Ovary (tissue), 7 donors: ENCODE measurements at regions not wholly inside any gene's neighbourhood (a gene's known extent, or its start where the extent isn't known, plus 50 kb on each side); places are given as distances from the start of the nearest gene placed in this dataset.
"Not testable (repeated sequence)": the region's sequence is repeated elsewhere in the genome, so short reads cannot be mapped to it uniquely, and the experiment has no call there.

Experiments used
- DNase-seq, 5 donors: peaks; one replicate each; pipeline ENCODE4 v3.0.0-alpha.2; 2019 to 2020
- H3K27ac ChIP-seq, 2 donors: fragments of 200-600 bp; one replicate each; pipeline versions ENCODE4 v1.5.1 to v1.8.0; 2019 to 2022
- H3K27me3 ChIP-seq: fragments of 200-600 bp; one replicate; pipeline ENCODE4 v1.8.0; 2022
- H3K36me3 ChIP-seq: fragments of 200-600 bp; sonication (generic); one replicate; pipeline ENCODE4 v1.5.1; 2019
- H3K4me1 ChIP-seq: one replicate; pipeline ENCODE4 v1.8.1; 2013; ENCODE audit warnings: mild to moderate bottlenecking, moderate library complexity; ENCODE audit not compliant: insufficient read depth
- H3K4me3 ChIP-seq: fragments of 200-600 bp; sonication (generic); one replicate; pipeline ENCODE4 v1.5.1; 2017
- H3K9me3 ChIP-seq, 2 donors: fragments of 200-600 bp in 1 of 2; sonication (generic) in 1 of 2; one replicate each; pipeline versions ENCODE4 v1.5.1 to v1.8.1; 2013 to 2019; ENCODE audit warnings: mild to moderate bottlenecking in 1 of 2, moderate library complexity in 1 of 2
- EP300 ChIP-seq: sonication (generic); formaldehyde crosslinking; IDR thresholded peaks from one replicate; pipeline ENCODE4 v1.6.1; 2017; ENCODE audit warnings: antibody characterized with exemption
- POLR2A ChIP-seq: fragments of 450-650 bp; IDR thresholded peaks from one replicate; pipeline ENCODE4 v1.6.1; 2017; ENCODE audit warnings: antibody characterized with exemption, mild to moderate bottlenecking, moderate library complexity
- WGBS, 3 donors: extraction: QIAGEN DNeasy Blood & Tissue Kit in 1 of 3; methylation state at CpG; one replicate each; pipeline versions ENCODE4 v1.1.5 to v1.1.7; 2013 to 2017; 5-methylcytosine and 5-hydroxymethylcytosine counted together
- intact Hi-C, 4 donors: fragments of 100-400 bp; cut with DNase I; formaldehyde crosslinking; loops; one replicate each; pipeline versions ENCODE4 v1.11.0 to v1.15.1; 2022 to 2023
- TF ChIP-seq, protein P1 (sequence below), 3 donors: fragments of 450-650 bp in 2 of 3; fragments of 200-600 bp in 1 of 3; IDR thresholded peaks; one replicate each; pipeline versions ENCODE4 v1.5.1 to v1.8.0; 2016 to 2022; ENCODE audit warnings: antibody characterized with exemption in 3 of 3, mild to moderate bottlenecking in 1 of 3
- donor health status: DM: no; HTN: no; CAD: no; lungs with moderate emphysema.
- donor health status: DM: no; HTN: no; CAD: no.
- donor health status: Bipolar disorder and iron deficiency.
- donor health status: DM: no; HTN: no; CAD: no.
- donor health status: DM: yes; HTN: yes; CAD: no.

DNA sequence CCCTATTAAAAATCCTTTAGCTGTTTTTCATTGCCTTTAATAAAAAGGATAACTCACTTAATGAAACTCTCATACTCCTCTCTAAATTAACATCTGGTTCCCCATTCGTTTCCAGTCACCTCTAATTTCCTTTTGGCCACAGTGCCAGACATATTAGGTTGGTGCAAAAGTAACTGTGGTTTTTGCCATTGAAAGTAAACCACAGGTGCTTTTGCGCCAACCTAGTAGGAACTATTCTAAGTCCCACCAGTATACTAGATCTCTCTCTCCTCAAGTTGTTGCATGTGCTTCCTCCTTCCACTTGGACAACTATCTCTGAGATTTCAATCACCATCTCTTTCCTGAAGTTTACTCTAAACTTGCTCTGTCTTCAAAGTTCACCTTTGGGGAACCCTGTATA lies 961.1 kb downstream of the TBC1D32 start:
- H3K36me3 ChIP-seq = no peaks in the 10 kb centered on the region
- no peak overlapping the region for H3K27ac ChIP-seq
- H3K9me3 ChIP-seq = no peaks in the 10 kb centered on the region
- no peaks in the 10 kb centered on the region for H3K4me1 ChIP-seq
- intact Hi-C loops = no loop called here
- no peak overlapping the region for H3K4me3 ChIP-seq
- H3K27me3 ChIP-seq = no peaks in the 10 kb centered on the region
- no peak for DNase-seq
- 58 to 78% (median 70%) methylated on average over 2 of the region's 2 CpGs for WGBS, 3 donors
- TF ChIP-seq EP300 (no peak), POLR2A (no peak)
- TF ChIP-seq, protein P1, sequence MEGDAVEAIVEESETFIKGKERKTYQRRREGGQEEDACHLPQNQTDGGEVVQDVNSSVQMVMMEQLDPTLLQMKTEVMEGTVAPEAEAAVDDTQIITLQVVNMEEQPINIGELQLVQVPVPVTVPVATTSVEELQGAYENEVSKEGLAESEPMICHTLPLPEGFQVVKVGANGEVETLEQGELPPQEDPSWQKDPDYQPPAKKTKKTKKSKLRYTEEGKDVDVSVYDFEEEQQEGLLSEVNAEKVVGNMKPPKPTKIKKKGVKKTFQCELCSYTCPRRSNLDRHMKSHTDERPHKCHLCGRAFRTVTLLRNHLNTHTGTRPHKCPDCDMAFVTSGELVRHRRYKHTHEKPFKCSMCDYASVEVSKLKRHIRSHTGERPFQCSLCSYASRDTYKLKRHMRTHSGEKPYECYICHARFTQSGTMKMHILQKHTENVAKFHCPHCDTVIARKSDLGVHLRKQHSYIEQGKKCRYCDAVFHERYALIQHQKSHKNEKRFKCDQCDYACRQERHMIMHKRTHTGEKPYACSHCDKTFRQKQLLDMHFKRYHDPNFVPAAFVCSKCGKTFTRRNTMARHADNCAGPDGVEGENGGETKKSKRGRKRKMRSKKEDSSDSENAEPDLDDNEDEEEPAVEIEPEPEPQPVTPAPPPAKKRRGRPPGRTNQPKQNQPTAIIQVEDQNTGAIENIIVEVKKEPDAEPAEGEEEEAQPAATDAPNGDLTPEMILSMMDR (IDR thresholded peaks at IDR 0.05) = no peak

DNA sequence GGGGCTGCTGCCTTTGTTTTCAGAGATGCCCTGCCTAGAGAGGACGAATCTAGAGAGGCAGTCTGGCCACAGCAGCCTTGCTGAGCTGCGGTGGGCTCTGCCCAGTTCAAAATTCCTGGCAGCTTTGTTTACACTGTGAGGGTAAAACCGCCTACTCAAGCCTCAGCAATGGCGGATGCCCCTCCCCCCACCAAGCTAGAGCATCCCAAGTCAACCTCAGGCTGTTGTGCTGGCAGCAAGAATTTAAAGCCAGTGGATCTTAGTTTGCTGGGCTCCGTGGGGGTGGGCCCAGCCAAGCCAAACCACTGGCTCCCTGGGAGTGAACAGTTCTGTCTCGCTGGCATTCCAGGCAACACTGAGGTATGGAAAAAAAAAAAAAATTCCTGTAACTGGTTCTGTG lies 970.9 kb downstream of the TBC1D32 start:
- WGBS, 3 donors = 59 to 68% (median 61%) methylated on average over 6 of the region's 6 CpGs
- intact Hi-C loops = no loop called here
- no peak for DNase-seq
- no peaks in the 10 kb centered on the region for H3K27me3 ChIP-seq
- TF ChIP-seq POLR2A (no peak), EP300 (no peak)
- TF ChIP-seq, protein P1 (IDR thresholded peaks at IDR 0.05) = no peak
- no peaks in the 10 kb centered on the region for H3K4me1 ChIP-seq
- H3K27ac ChIP-seq = no peak overlapping the region
- no peaks in the 10 kb centered on the region for H3K9me3 ChIP-seq
- H3K4me3 ChIP-seq = no peak overlapping the region
- H3K36me3 ChIP-seq = no peaks in the 10 kb centered on the region

DNA sequence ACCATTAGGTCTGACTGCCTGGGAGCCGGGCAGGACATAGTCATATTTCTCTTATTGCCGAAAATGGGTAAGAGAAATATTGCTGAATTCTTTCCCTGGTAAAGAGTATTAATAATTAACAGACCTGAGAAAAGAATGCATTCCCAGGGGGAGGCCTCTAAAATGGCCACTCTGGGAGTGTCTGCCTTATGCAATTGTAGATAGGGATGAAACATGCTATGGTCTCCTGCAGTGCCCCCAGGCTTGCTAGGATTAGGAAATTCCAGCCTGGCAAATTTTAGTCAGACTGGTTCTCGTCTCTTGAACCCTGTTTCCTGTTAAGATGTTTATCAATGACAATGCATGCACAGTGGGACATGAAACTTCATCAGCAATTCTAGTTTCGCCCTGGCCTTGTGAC lies 975.7 kb downstream of the TBC1D32 start:
- intact Hi-C loops, H3K4me3 ChIP-seq, H3K9me3 ChIP-seq, H3K27me3 ChIP-seq, H3K36me3 ChIP-seq, DNase-seq, H3K4me1 ChIP-seq, H3K27ac ChIP-seq: not testable (repeated sequence)
- WGBS, 3 donors = 90 to 95% (median 92%) methylated on average over 4 of the region's 4 CpGs

DNA sequence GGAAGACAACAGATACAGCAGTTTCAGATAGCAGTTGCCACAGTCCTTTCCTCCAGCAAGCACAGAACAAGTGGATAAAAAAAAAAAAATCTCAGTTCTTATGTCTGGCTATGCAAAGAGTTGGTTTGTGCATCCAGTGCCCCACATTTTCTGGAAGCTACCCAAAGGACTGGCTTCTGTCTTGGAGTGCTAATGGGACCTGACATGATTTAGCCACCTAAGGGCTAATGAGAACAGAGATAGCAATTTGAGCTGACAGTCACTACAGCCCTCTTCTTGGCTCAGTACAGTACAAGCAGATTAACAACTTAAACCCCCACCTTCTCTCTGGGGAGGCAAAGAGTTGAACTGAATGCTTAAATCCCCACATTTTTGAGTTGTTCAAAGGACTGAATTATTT lies 976.8 kb downstream of the TBC1D32 start:
- no peak for TF ChIP-seq EP300
- TF ChIP-seq, protein P1 (IDR thresholded peaks at IDR 0.05) = no peak
- TF ChIP-seq POLR2A = no peak
- intact Hi-C loops = no loop called here
- Histone ChIP-seq H3K4me3 (no peak overlapping the region), H3K4me1 (no peaks in the 10 kb centered on the region), H3K36me3 (no peaks in the 10 kb centered on the region), H3K9me3 (no peaks in the 10 kb centered on the region), H3K27ac (no peak overlapping the region), H3K27me3 (no peaks in the 10 kb centered on the region)
- DNase-seq = no peak

DNA sequence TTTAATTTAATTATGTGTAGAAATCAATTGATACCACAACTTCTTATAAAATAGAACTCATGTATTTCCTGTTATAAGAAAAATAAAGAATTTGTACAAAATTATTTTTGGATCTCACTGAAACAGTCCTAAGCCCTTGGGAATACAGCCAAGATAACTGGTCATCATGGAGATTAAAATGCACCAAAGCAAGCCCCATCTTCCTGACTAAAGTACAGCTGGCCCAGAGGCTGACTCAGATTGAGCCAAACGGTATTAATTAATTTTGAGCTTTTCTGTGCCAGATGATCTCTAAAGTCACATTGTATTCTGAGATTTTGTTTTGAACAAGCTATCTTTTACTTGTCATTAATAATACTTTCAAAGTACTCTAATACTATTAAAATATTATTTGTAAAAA lies 978.5 kb downstream of the TBC1D32 start:
- Histone ChIP-seq H3K4me1 (no peaks in the 10 kb centered on the region), H3K9me3 (no peaks in the 10 kb centered on the region), H3K36me3 (no peaks in the 10 kb centered on the region), H3K27ac (no peak overlapping the region), H3K4me3 (no peak overlapping the region), H3K27me3 (no peaks in the 10 kb centered on the region)
- TF ChIP-seq, protein P1 (IDR thresholded peaks at IDR 0.05) = no peak
- TF ChIP-seq EP300 (no peak), POLR2A (no peak)
- 3 to 8% (median 6%) methylated on average over 1 of the region's 1 CpG for WGBS, 3 donors
- DNase-seq = no peak
- intact Hi-C loops = no loop called here
